Neural cell (in vitro differentiated cells): ENCODE measurements at regions not wholly inside any gene's neighbourhood (a gene's known extent, or its start where the extent isn't known, plus 50 kb on each side); places are given as distances from the start of the nearest gene placed in this dataset.

Experiments
- H2AFZ ChIP-seq: fragments of 200-600, 300-800 bp; sonication (generic), shearing (Covaris generic); 2 replicates; pipeline ENCODE4 v1.6.0; 2014; ENCODE audit warnings: low read depth, mild to moderate bottlenecking, antibody characterized with exemption, low read length, moderate library complexity
- H3F3A ChIP-seq: fragments of 200-600 bp; shearing (Covaris generic); 2 replicates; pipeline ENCODE4 v1.6.1; 2016; ENCODE audit warnings: mild to moderate bottlenecking, moderate library complexity, mixed read lengths, antibody characterized with exemption, low read length; ENCODE audit not compliant: insufficient read depth, poor library complexity, severe bottlenecking
- H3K27ac ChIP-seq: fragments of 200-600, 300-800 bp; sonication (generic), shearing (Covaris generic); 2 replicates; pipeline ENCODE4 v1.5.1; 2014; ENCODE audit warnings: mild to moderate bottlenecking, low read length, moderate library complexity
- H3K27me3 ChIP-seq: fragments of 300-800, 200-600 bp; sonication (generic), shearing (Covaris generic); 2 replicates; pipeline ENCODE4 v1.6.0; 2014; ENCODE audit warnings: mild to moderate bottlenecking, low read depth, low read length, moderate library complexity; ENCODE audit not compliant: insufficient read depth
- H3K36me3 ChIP-seq: fragments of 300-800, 200-600 bp; sonication (generic), shearing (Covaris generic); 2 replicates; pipeline ENCODE4 v1.5.1; 2014; ENCODE audit warnings: mild to moderate bottlenecking, antibody characterized with exemption, low read length, moderate library complexity; ENCODE audit not compliant: insufficient read depth
- H3K4me2 ChIP-seq: fragments of 300-800, 200-600 bp; sonication (generic), shearing (Covaris generic); 2 replicates; pipeline ENCODE4 v1.6.0; 2014; ENCODE audit warnings: mild to moderate bottlenecking, low read length
- H3K4me3 ChIP-seq: fragments of 300-800, 200-600 bp; sonication (generic), shearing (Covaris generic); 2 replicates; pipeline ENCODE4 v1.5.1; 2014; ENCODE audit warnings: mild to moderate bottlenecking, low read length, moderate library complexity
- H3K79me2 ChIP-seq: fragments of 200-600 bp; shearing (Covaris generic); replicated peaks from 2 replicates; pipeline ENCODE4 v1.6.0; 2014; ENCODE audit warnings: mild to moderate bottlenecking, low read length, moderate library complexity; ENCODE audit not compliant: insufficient read depth
- H3K9ac ChIP-seq: fragments of 300-800, 200-600 bp; sonication (generic), shearing (Covaris generic); 2 replicates; pipeline ENCODE4 v1.6.1; 2016; ENCODE audit warnings: mild to moderate bottlenecking, low read length, mixed read lengths
- H3K9me2 ChIP-seq: fragments of 200-600 bp; shearing (Covaris generic); 2 replicates; pipeline ENCODE4 v1.6.1; 2016; ENCODE audit warnings: mild to moderate bottlenecking, low read length, mixed read lengths; ENCODE audit not compliant: insufficient read depth
- H3K9me3 ChIP-seq: fragments of 200-600, 300-800 bp; sonication (generic), shearing (Covaris generic); 2 replicates; pipeline ENCODE4 v1.6.1; 2016; ENCODE audit warnings: mild to moderate bottlenecking, mixed run types, low read length, moderate library complexity, mixed read lengths
- H4K20me1 ChIP-seq: fragments of 200-600 bp; shearing (Covaris generic); 2 replicates; pipeline ENCODE4 v1.6.1; 2016; ENCODE audit warnings: mild to moderate bottlenecking, mixed run types; ENCODE audit not compliant: insufficient read depth
- CTCF ChIP-seq: fragments of 450-650 bp; IDR thresholded peaks from 2 replicates; pipeline ENCODE4 v1.5.1; 2014; ENCODE audit warnings: antibody characterized with exemption, mild to moderate bottlenecking, moderate library complexity; ENCODE audit not compliant: poor library complexity, severe bottlenecking
- EP300 ChIP-seq: fragments of 450-650 bp; conservative IDR thresholded peaks from 2 replicates; pipeline ENCODE4 v1.6.1; 2014; ENCODE audit warnings: antibody characterized with exemption, mild to moderate bottlenecking, moderate library complexity; ENCODE audit not compliant: poor library complexity, severe bottlenecking
- EZH2 ChIP-seq: fragments of 200-600, 300-800 bp; shearing (Covaris generic), sonication (generic); IDR thresholded peaks from 2 replicates; pipeline ENCODE4 v1.6.1; 2014; ENCODE audit warnings: antibody characterized with exemption, low read length, borderline replicate concordance, mild to moderate bottlenecking; ENCODE audit not compliant: insufficient read depth, poor library complexity, severe bottlenecking
- MXI1 ChIP-seq: fragments of 450-650 bp; conservative IDR thresholded peaks from 2 replicates; pipeline ENCODE4 v1.6.1; 2014; ENCODE audit warnings: antibody characterized with exemption, mild to moderate bottlenecking; ENCODE audit not compliant: poor library complexity, severe bottlenecking
- POLR2AphosphoS5 ChIP-seq: IDR thresholded peaks from 2 replicates; pipeline ENCODE4 v1.6.1; 2012
- RAD21 ChIP-seq: fragments of 450-650 bp; conservative IDR thresholded peaks from 2 replicates; pipeline ENCODE4 v1.6.1; 2014; ENCODE audit warnings: antibody characterized with exemption, mild to moderate bottlenecking, moderate library complexity
- SMC3 ChIP-seq: fragments of 450-650 bp; conservative IDR thresholded peaks from 2 replicates; pipeline ENCODE4 v1.6.1; 2014; ENCODE audit warnings: antibody characterized with exemption, mild to moderate bottlenecking, moderate library complexity; ENCODE audit not compliant: poor library complexity
- TAF1 ChIP-seq: IDR thresholded peaks from 2 replicates; pipeline ENCODE4 v1.6.1; 2012; ENCODE audit warnings: low read depth
- TF ChIP-seq, protein P1 (sequence below): IDR thresholded peaks from 2 replicates; pipeline ENCODE4 v1.6.1; 2012; ENCODE audit warnings: borderline replicate concordance

DNA sequence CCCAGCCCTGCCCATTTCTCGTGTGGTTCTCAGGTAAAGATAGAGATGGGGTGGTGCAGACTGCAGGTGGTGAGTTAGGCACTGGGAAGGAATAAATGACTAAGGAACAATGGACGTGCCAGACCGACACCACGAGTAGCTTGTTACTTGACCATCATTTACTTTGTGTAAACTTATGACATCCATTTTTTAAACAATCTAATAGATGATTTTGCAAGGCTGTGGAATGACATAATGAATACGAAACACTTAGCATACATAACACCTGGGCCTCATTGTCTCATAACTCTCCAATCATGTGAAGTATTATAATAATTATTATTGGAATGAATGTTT lies 137.3 kb upstream of the CPEB2 start:
- no peak overlapping the region for H3K4me2 ChIP-seq
- no peaks in the 10 kb centered on the region for H3K36me3 ChIP-seq
- H3K27me3 ChIP-seq, result no peaks in the 10 kb centered on the region
- H3K27ac ChIP-seq, result no peak overlapping the region
- H2AFZ ChIP-seq, result no peak overlapping the region
- no peaks in the 10 kb centered on the region for H3K9me3 ChIP-seq
- H3K4me3 ChIP-seq, result no peak overlapping the region
- H3K79me2 ChIP-seq, result no peaks in the 10 kb centered on the region
- no peaks in the 10 kb centered on the region for H4K20me1 ChIP-seq
- H3K9me2 ChIP-seq, result no peaks in the 10 kb centered on the region
- no peak for TF ChIP-seq MXI1
- no peak for TF ChIP-seq SMC3
- TF ChIP-seq RAD21, result no peak
- TF ChIP-seq, protein P1, sequence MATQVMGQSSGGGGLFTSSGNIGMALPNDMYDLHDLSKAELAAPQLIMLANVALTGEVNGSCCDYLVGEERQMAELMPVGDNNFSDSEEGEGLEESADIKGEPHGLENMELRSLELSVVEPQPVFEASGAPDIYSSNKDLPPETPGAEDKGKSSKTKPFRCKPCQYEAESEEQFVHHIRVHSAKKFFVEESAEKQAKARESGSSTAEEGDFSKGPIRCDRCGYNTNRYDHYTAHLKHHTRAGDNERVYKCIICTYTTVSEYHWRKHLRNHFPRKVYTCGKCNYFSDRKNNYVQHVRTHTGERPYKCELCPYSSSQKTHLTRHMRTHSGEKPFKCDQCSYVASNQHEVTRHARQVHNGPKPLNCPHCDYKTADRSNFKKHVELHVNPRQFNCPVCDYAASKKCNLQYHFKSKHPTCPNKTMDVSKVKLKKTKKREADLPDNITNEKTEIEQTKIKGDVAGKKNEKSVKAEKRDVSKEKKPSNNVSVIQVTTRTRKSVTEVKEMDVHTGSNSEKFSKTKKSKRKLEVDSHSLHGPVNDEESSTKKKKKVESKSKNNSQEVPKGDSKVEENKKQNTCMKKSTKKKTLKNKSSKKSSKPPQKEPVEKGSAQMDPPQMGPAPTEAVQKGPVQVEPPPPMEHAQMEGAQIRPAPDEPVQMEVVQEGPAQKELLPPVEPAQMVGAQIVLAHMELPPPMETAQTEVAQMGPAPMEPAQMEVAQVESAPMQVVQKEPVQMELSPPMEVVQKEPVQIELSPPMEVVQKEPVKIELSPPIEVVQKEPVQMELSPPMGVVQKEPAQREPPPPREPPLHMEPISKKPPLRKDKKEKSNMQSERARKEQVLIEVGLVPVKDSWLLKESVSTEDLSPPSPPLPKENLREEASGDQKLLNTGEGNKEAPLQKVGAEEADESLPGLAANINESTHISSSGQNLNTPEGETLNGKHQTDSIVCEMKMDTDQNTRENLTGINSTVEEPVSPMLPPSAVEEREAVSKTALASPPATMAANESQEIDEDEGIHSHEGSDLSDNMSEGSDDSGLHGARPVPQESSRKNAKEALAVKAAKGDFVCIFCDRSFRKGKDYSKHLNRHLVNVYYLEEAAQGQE, result no peak
- TF ChIP-seq EP300, result no peak
- H3K9ac ChIP-seq, result no peak overlapping the region
- H3F3A ChIP-seq, result no peaks in the 10 kb centered on the region

- no peaks in the 10 kb centered on the region for H4K20me1 ChIP-seq
- no peaks in the 10 kb centered on the region for H3K79me2 ChIP-seq
- no peaks in the 10 kb centered on the region for H3K27me3 ChIP-seq
- no peak overlapping the region for H2AFZ ChIP-seq
- no peaks in the 10 kb centered on the region for H3K9me2 ChIP-seq
- H3K36me3 ChIP-seq, result no peaks in the 10 kb centered on the region
- H3K27ac ChIP-seq, result no peak overlapping the region
- no peak overlapping the region for H3K4me3 ChIP-seq
- TF ChIP-seq TAF1 (no peak), RAD21 (no peak), EZH2 (no peak), EP300 (no peak), MXI1 (no peak), SMC3 (no peak), CTCF (no peak), POLR2AphosphoS5 (no peak)
- TF ChIP-seq, protein P1, result no peak
- no peaks in the 10 kb centered on the region for H3F3A ChIP-seq
- no peak overlapping the region for H3K9ac ChIP-seq
- no peak overlapping the region for H3K4me2 ChIP-seq
- H3K9me3 ChIP-seq, result no peaks in the 10 kb centered on the region
Measured at GRCh38 chr4:14865804-14866203, 136.5 kb upstream of the CPEB2 start.
